Lower leg skin (tissue), 4 donors: ENCODE measurements at regions not wholly inside any gene's neighbourhood (a gene's known extent, or its start where the extent isn't known, plus 50 kb on each side); places are given as distances from the start of the nearest gene placed in this dataset.

Experiments used
- DNase-seq, 2 donors: peaks; one replicate each; pipeline ENCODE4 v3.0.0-alpha.2; 2019; ENCODE audit warnings: low spot score in 2 of 2
- H3K4me3 ChIP-seq: fragments of 200-600 bp; sonication (generic); 2 replicates; pipeline ENCODE4 v1.5.1; 2017; ENCODE audit warnings: mild to moderate bottlenecking, low read depth; ENCODE audit not compliant: poor library complexity, severe bottlenecking
- CTCF ChIP-seq, 3 donors: fragments of 450-650 bp; IDR thresholded peaks; one replicate each; pipeline ENCODE4 v1.5.1; 2016; ENCODE audit warnings: antibody characterized with exemption in 3 of 3, mild to moderate bottlenecking in 3 of 3, moderate library complexity in 2 of 3
- POLR2A ChIP-seq, 2 donors: fragments of 450-650 bp; IDR thresholded peaks; one replicate each; pipeline ENCODE4 v1.6.1; 2016 to 2017; ENCODE audit warnings: antibody characterized with exemption in 2 of 2, mild to moderate bottlenecking in 1 of 2, moderate library complexity in 1 of 2
- WGBS, 2 donors: methylation state at CpG; one replicate each; pipeline ENCODE4 v1.1.5; 2018; 5-methylcytosine and 5-hydroxymethylcytosine counted together
- intact Hi-C: fragments of 100-400 bp; cut with DNase I; formaldehyde crosslinking; loops from one replicate; pipeline ENCODE4 v1.15.0; 2023; ENCODE audit warnings: low total_unique reads

DNA sequence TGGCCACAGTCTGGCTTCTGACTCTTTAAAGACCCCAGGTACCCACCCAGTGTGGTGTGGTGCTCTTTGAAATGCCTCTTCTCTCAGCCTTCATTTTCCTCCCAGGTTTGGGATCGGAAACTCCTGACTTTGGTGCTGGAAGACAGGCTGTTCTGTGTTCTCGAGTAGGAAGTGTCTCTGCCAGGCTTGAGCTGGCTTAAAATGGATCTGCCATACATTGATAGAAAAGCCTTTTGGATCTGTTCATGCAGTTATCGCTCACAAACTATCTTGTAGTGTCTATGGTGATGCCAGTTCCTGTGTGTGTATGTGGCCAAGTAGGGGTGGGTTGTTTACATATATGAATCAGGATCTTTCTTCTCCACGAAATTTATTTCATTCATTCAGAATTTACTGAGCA, 307.3 kb upstream of the CHD6 start:
- TF ChIP-seq CTCF (IDR thresholded peaks at IDR 0.05) (no peak), POLR2A (IDR thresholded peaks at IDR 0.05) (no peak)
- intact Hi-C loops: no loop called here
- 81 to 86% methylated on average over 4 of the region's 4 CpGs for WGBS, 2 donors

DNA sequence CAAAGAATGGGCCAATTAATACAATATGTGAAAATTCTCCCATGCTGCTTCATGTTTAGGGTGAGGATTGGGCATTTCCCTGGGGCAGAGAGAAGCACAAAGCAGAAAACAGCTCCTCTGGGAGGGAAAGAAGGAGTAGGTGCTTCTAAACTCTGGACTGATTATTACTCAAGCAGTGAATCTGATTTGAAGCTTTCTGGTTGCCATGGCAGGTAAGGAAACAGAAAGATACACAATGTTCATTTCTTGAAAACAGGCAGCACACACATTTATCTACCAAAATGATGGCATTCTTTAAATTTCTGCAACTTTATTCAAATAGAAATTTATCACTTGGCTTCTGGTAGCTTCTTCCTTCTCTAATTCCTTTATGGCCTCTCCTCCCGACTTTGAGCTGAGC, 305.4 kb upstream of the CHD6 start:
- TF ChIP-seq CTCF (IDR thresholded peaks at IDR 0.05) (no peak), POLR2A (IDR thresholded peaks at IDR 0.05) (no peak)

More for the DNA sequence above, 307.3 kb upstream of the CHD6 start:
- no peak overlapping the region for H3K4me3 ChIP-seq
- no peak for DNase-seq

DNA sequence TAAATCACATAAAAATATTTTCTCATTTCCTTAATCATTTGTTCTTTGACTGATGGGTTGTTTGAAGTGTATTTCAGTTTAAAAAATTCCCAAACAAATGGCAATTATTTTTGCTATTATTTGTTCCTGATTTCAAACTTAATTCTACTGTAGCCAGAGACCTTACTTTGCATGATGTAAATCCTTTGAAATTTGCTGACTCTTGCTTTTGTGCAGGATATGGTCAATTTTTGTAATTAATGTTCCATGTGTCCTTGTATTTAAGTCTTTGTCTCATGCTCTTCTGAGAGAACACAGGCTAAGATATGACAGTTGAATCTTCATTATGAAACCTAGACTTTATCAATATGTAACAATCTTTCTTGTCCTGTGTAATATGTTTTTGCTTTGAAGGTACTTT, 295.0 kb upstream of the CHD6 start:
- no peak overlapping the region for H3K4me3 ChIP-seq
- TF ChIP-seq POLR2A (IDR thresholded peaks at IDR 0.05): no peak
- intact Hi-C loops: no loop called here
- DNase-seq: no peak

More for the DNA sequence above, 305.4 kb upstream of the CHD6 start:
- WGBS, 2 donors: 19 to 54% methylated on average over 1 of the region's 1 CpG
- intact Hi-C loops: no loop called here
- no peak overlapping the region for H3K4me3 ChIP-seq
- DNase-seq: no peak

- WGBS, 2 donors: 80 to 89% methylated on average over 1 of the region's 1 CpG
- no peak for TF ChIP-seq CTCF (IDR thresholded peaks at IDR 0.05)
- TF ChIP-seq POLR2A (IDR thresholded peaks at IDR 0.05): no peak
- intact Hi-C loops: no loop called here
- no peak for DNase-seq
- H3K4me3 ChIP-seq: no peak overlapping the region
These were observed 292.4 kb upstream of the CHD6 start for GRCh38 chr20:41910558-41910957.

GRCh38 chr20:41905199-41905598, 287.0 kb upstream of the CHD6 start:
- no peak overlapping the region for H3K4me3 ChIP-seq
- intact Hi-C loops: no loop called here
- 66 to 70% methylated on average over 4 of the region's 4 CpGs for WGBS, 2 donors
- no peak for TF ChIP-seq CTCF (IDR thresholded peaks at IDR 0.05)
- TF ChIP-seq POLR2A (IDR thresholded peaks at IDR 0.05): no peak
- no peak for DNase-seq

DNA sequence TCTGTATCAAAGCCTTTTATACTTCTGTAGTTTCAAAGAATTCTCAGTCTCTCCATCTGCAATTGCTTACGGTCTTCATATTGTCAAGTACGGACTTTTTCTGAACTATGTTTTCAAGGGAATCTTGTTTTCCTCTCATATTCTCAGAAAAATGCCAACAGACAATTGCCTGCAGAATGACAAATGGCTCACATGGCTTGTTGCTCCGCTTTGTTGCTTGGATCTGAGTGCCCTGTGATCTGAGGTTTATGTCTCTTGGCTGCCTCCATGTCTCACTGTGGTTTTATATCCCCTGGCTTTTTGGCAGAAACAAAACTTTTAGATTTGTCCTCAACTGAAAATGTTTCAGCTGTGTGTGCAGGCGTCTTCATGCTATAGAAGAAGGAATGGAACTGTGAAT, 285.4 kb upstream of the CHD6 start:
- 36 to 47% methylated on average over 4 of the region's 4 CpGs for WGBS, 2 donors
- DNase-seq: no peak
- intact Hi-C loops: no loop called here

More for the DNA sequence above, 285.4 kb upstream of the CHD6 start:
- TF ChIP-seq POLR2A (IDR thresholded peaks at IDR 0.05): no peak
- no peak for TF ChIP-seq CTCF (IDR thresholded peaks at IDR 0.05)
- H3K4me3 ChIP-seq: no peak overlapping the region
